ENCODE measurements at regions not wholly inside any gene's neighbourhood (a gene's known extent, or its start where the extent isn't known, plus 50 kb on each side); places are given as distances from the start of the nearest gene placed in this dataset.
A peak's percentile ranks its signal among the peaks of the same experiment; 100 is the strongest.

GRCh38 chr6:122042960-122043735, 356.3 kb upstream of the HSF2 start:
- Histone ChIP-seq H3K4me3 (ENCODE audit: low read length) (no peak overlapping the region), H3K27ac (ENCODE audit: low read length) (no peak overlapping the region), H3K4me1 (ENCODE audit: control insufficient read depth, insufficient read depth, low read length) (no peaks in the 10 kb centered on the region), H3K9me3 (ENCODE audit: control insufficient read depth, low read length) (no peaks in the 10 kb centered on the region), H3K27me3 (ENCODE audit: control insufficient read depth, insufficient read depth) (no peaks in the 10 kb centered on the region)
- intact Hi-C loops (cut with DNase I): no loop called here
- DNase-seq (no peak), ATAC-seq (peak in 1 of 2 donors; percentile 40)
- WGBS: 56% methylated on average over 9 of the region's 9 CpGs

GRCh38 chr6:122048570-122048969, 350.9 kb upstream of the HSF2 start:
- Histone ChIP-seq H3K4me1 (ENCODE audit: control insufficient read depth, insufficient read depth, low read length) (no peaks in the 10 kb centered on the region), H3K27me3 (ENCODE audit: control insufficient read depth, insufficient read depth) (no peaks in the 10 kb centered on the region), H3K4me3 (ENCODE audit: low read length) (no peak overlapping the region), H3K9me3 (ENCODE audit: control insufficient read depth, low read length) (no peaks in the 10 kb centered on the region), H3K27ac (ENCODE audit: low read length) (no peak overlapping the region)
- intact Hi-C loops (cut with DNase I): no loop called here
- no peak for DNase-seq
- 84% methylated on average over 3 of the region's 3 CpGs for WGBS
- ATAC-seq: no peak

GRCh38 chr6:122049341-122049740, 350.1 kb upstream of the HSF2 start:
- intact Hi-C loops (cut with DNase I): no loop called here
- Histone ChIP-seq H3K27me3 (ENCODE audit: control insufficient read depth, insufficient read depth) (no peaks in the 10 kb centered on the region), H3K4me3 (ENCODE audit: low read length) (no peak overlapping the region), H3K9me3 (ENCODE audit: control insufficient read depth, low read length) (no peaks in the 10 kb centered on the region), H3K27ac (ENCODE audit: low read length) (no peak overlapping the region), H3K4me1 (ENCODE audit: control insufficient read depth, insufficient read depth, low read length) (no peaks in the 10 kb centered on the region)
- DNase-seq: peak in 2 of 3 donors; percentile 43 to 49
- ATAC-seq: no peak
- WGBS: 53% methylated on average over 6 of the region's 6 CpGs

GRCh38 chr6:122050242-122050755, 349.2 kb upstream of the HSF2 start:
- no peak for ATAC-seq
- H3K27ac ChIP-seq (ENCODE audit: low read length): no peak overlapping the region
- intact Hi-C loops (cut with DNase I): no loop called here

GRCh38 chr6:122052346-122052900, 347.0 kb upstream of the HSF2 start:
- WGBS: 71% methylated on average over 3 of the region's 3 CpGs
- Histone ChIP-seq H3K4me3 (ENCODE audit: low read length) (no peak overlapping the region), H3K27ac (ENCODE audit: low read length) (no peak overlapping the region), H3K4me1 (ENCODE audit: control insufficient read depth, insufficient read depth, low read length) (no peaks in the 10 kb centered on the region), H3K9me3 (ENCODE audit: control insufficient read depth, low read length) (no peaks in the 10 kb centered on the region), H3K27me3 (ENCODE audit: control insufficient read depth, insufficient read depth) (no peaks in the 10 kb centered on the region)
- ATAC-seq (no peak), DNase-seq (no peak)
- intact Hi-C loops (cut with DNase I): no loop called here

More at GRCh38 chr6:122050242-122050755, 349.2 kb upstream of the HSF2 start:
- no peaks in the 10 kb centered on the region for H3K9me3 ChIP-seq (ENCODE audit: control insufficient read depth, low read length)
- H3K27me3 ChIP-seq (ENCODE audit: control insufficient read depth, insufficient read depth): no peaks in the 10 kb centered on the region
- H3K4me1 ChIP-seq (ENCODE audit: control insufficient read depth, insufficient read depth, low read length): no peaks in the 10 kb centered on the region
- no peak overlapping the region for H3K4me3 ChIP-seq (ENCODE audit: low read length)
- DNase-seq: no peak

- no peak for ATAC-seq
- 71% methylated on average over 4 of the region's 4 CpGs for WGBS
- intact Hi-C loops (cut with DNase I): no loop called here
- H3K4me1 ChIP-seq (ENCODE audit: control insufficient read depth, insufficient read depth, low read length): no peaks in the 10 kb centered on the region
- H3K9me3 ChIP-seq (ENCODE audit: control insufficient read depth, low read length): no peaks in the 10 kb centered on the region
- H3K27ac ChIP-seq (ENCODE audit: low read length): no peak overlapping the region
- no peak overlapping the region for H3K4me3 ChIP-seq (ENCODE audit: low read length)
- DNase-seq: no peak
- no peaks in the 10 kb centered on the region for H3K27me3 ChIP-seq (ENCODE audit: control insufficient read depth, insufficient read depth)
Observed at GRCh38 chr6:122059918-122060317, 339.5 kb upstream of the HSF2 start.

- ATAC-seq: no peak
- no peaks in the 10 kb centered on the region for H3K27me3 ChIP-seq (ENCODE audit: control insufficient read depth, insufficient read depth)
- H3K9me3 ChIP-seq (ENCODE audit: control insufficient read depth, low read length): no peaks in the 10 kb centered on the region
- intact Hi-C loops (cut with DNase I): no loop called here
- H3K27ac ChIP-seq (ENCODE audit: low read length): no peak overlapping the region
- H3K4me3 ChIP-seq (ENCODE audit: low read length): no peak overlapping the region
- DNase-seq: no peak
- 71% methylated on average over 3 of the region's 3 CpGs for WGBS
- H3K4me1 ChIP-seq (ENCODE audit: control insufficient read depth, insufficient read depth, low read length): no peaks in the 10 kb centered on the region
Observed at GRCh38 chr6:122061855-122062254, 337.6 kb upstream of the HSF2 start.

- Histone ChIP-seq H3K27me3 (ENCODE audit: control insufficient read depth, insufficient read depth) (no peaks in the 10 kb centered on the region), H3K4me1 (ENCODE audit: control insufficient read depth, insufficient read depth, low read length) (no peaks in the 10 kb centered on the region), H3K4me3 (ENCODE audit: low read length) (no peak overlapping the region), H3K9me3 (ENCODE audit: control insufficient read depth, low read length) (no peaks in the 10 kb centered on the region), H3K27ac (ENCODE audit: low read length) (no peak overlapping the region)
- intact Hi-C loops (cut with DNase I): no loop called here
- no peak for ATAC-seq
- DNase-seq: no peak
- WGBS: 49% methylated on average over 4 of the region's 4 CpGs
Observed at GRCh38 chr6:122063076-122063475, 336.4 kb upstream of the HSF2 start.

- H3K27ac ChIP-seq (ENCODE audit: low read length): no peak overlapping the region
- no peaks in the 10 kb centered on the region for H3K27me3 ChIP-seq (ENCODE audit: control insufficient read depth, insufficient read depth)
- no peak for ATAC-seq
- no peak overlapping the region for H3K4me3 ChIP-seq (ENCODE audit: low read length)
- 93% methylated on average over 5 of the region's 5 CpGs for WGBS
- no peaks in the 10 kb centered on the region for H3K4me1 ChIP-seq (ENCODE audit: control insufficient read depth, insufficient read depth, low read length)
- intact Hi-C loops (cut with DNase I): no loop called here
- no peaks in the 10 kb centered on the region for H3K9me3 ChIP-seq (ENCODE audit: control insufficient read depth, low read length)
- DNase-seq: no peak
Observed at GRCh38 chr6:122063761-122064160, 335.7 kb upstream of the HSF2 start.

GRCh38 chr6:122066200-122066599, 333.3 kb upstream of the HSF2 start:
- Histone ChIP-seq H3K4me3 (ENCODE audit: low read length) (no peak overlapping the region), H3K27me3 (ENCODE audit: control insufficient read depth, insufficient read depth) (no peaks in the 10 kb centered on the region), H3K9me3 (ENCODE audit: control insufficient read depth, low read length) (no peaks in the 10 kb centered on the region), H3K27ac (ENCODE audit: low read length) (no peak overlapping the region), H3K4me1 (ENCODE audit: control insufficient read depth, insufficient read depth, low read length) (no peaks in the 10 kb centered on the region)
- intact Hi-C loops (cut with DNase I): no loop called here
- ATAC-seq (no peak), DNase-seq (no peak)
- WGBS: 82% methylated on average over 4 of the region's 4 CpGs

- ATAC-seq (peak in 1 of 2 donors; percentile 16), DNase-seq (no peak)
- 25% methylated on average over 3 of the region's 3 CpGs for WGBS
- H3K4me3 ChIP-seq (ENCODE audit: low read length): no peak overlapping the region
- H3K27me3 ChIP-seq (ENCODE audit: control insufficient read depth, insufficient read depth): no peaks in the 10 kb centered on the region
- intact Hi-C loops (cut with DNase I): no loop called here
- H3K27ac ChIP-seq (ENCODE audit: low read length): no peak overlapping the region
- H3K9me3 ChIP-seq (ENCODE audit: control insufficient read depth, low read length): no peaks in the 10 kb centered on the region
- no peaks in the 10 kb centered on the region for H3K4me1 ChIP-seq (ENCODE audit: control insufficient read depth, insufficient read depth, low read length)
Observed at GRCh38 chr6:122068291-122068769, 331.1 kb upstream of the HSF2 start.

All from right cardiac atrium (tissue), 5 donors.